Activated naive CD4-positive, alpha-beta T cell treated with anti-CD3 and anti-CD28 coated beads, Interleukin-2, amount 50 U/mL, for 24 hours (primary cell): ENCODE measurements at regions not wholly inside any gene's neighbourhood (a gene's known extent, or its start where the extent isn't known, plus 50 kb on each side); places are given as distances from the start of the nearest gene placed in this dataset.

Experiments
- H3K27ac Mint-ChIP-seq: one replicate; pipeline ENCODE4 v1.8.0; 2021; ENCODE audit warnings: mild to moderate bottlenecking, mixed read lengths
- H3K27me3 Mint-ChIP-seq: one replicate; pipeline ENCODE4 v1.8.0; 2021; ENCODE audit warnings: mixed read lengths
- H3K36me3 Mint-ChIP-seq: one replicate; pipeline ENCODE4 v1.8.0; 2021; ENCODE audit warnings: mixed read lengths
- H3K4me1 Mint-ChIP-seq: one replicate; pipeline ENCODE4 v1.8.0; 2021; ENCODE audit warnings: mixed read lengths
- H3K4me3 Mint-ChIP-seq: one replicate; pipeline ENCODE4 v1.8.0; 2021; ENCODE audit warnings: mild to moderate bottlenecking, mixed read lengths
- H3K9me3 Mint-ChIP-seq: one replicate; pipeline ENCODE4 v1.8.0; 2021; ENCODE audit warnings: mixed read lengths

- H3K9me3 Mint-ChIP-seq: no peaks in the 10 kb centered on the region
- H3K4me1 Mint-ChIP-seq: peaks cover 4% of the 10 kb centered on the region
- H3K27ac Mint-ChIP-seq: no peak overlapping the region
- no peaks in the 10 kb centered on the region for H3K36me3 Mint-ChIP-seq
- H3K4me3 Mint-ChIP-seq: no peak overlapping the region
- H3K27me3 Mint-ChIP-seq: peaks cover 58% of the 10 kb centered on the region
These were observed 160.0 kb downstream of the TBXT start for GRCh38 chr6:166007349-166008263.

GRCh38 chr6:166006900-166007301 is 160.8 kb downstream of the TBXT start:
- H3K27me3 Mint-ChIP-seq: peaks cover 56% of the 10 kb centered on the region
- H3K36me3 Mint-ChIP-seq: no peaks in the 10 kb centered on the region
- no peaks in the 10 kb centered on the region for H3K9me3 Mint-ChIP-seq
- H3K4me3 Mint-ChIP-seq: no peak overlapping the region
- no peak overlapping the region for H3K27ac Mint-ChIP-seq
- peaks cover 4% of the 10 kb centered on the region for H3K4me1 Mint-ChIP-seq

GRCh38 chr6:166005944-166006899 is 161.4 kb downstream of the TBXT start:
- Mint-ChIP-seq H3K9me3 (no peaks in the 10 kb centered on the region), H3K4me1 (peaks cover 4% of the 10 kb centered on the region), H3K4me3 (no peak overlapping the region), H3K36me3 (no peaks in the 10 kb centered on the region), H3K27ac (no peak overlapping the region), H3K27me3 (peaks cover 58% of the 10 kb centered on the region)

- Mint-ChIP-seq H3K27me3 (peaks cover 54% of the 10 kb centered on the region), H3K27ac (no peak overlapping the region), H3K4me3 (no peak overlapping the region), H3K9me3 (no peaks in the 10 kb centered on the region), H3K4me1 (peaks cover 4% of the 10 kb centered on the region), H3K36me3 (no peaks in the 10 kb centered on the region)
These were observed 162.2 kb downstream of the TBXT start for GRCh38 chr6:166005401-166005943.

- no peak overlapping the region for H3K27ac Mint-ChIP-seq
- H3K4me3 Mint-ChIP-seq: no peak overlapping the region
- no peaks in the 10 kb centered on the region for H3K36me3 Mint-ChIP-seq
- peaks cover 4% of the 10 kb centered on the region for H3K4me1 Mint-ChIP-seq
- peaks cover 51% of the 10 kb centered on the region for H3K27me3 Mint-ChIP-seq
- no peaks in the 10 kb centered on the region for H3K9me3 Mint-ChIP-seq
These were observed 162.8 kb downstream of the TBXT start for GRCh38 chr6:166004876-166005275.

GRCh38 chr6:166004471-166004870 is 163.2 kb downstream of the TBXT start:
- H3K27ac Mint-ChIP-seq: no peak overlapping the region
- H3K9me3 Mint-ChIP-seq: no peaks in the 10 kb centered on the region
- H3K4me1 Mint-ChIP-seq: peaks cover 4% of the 10 kb centered on the region
- no peak overlapping the region for H3K4me3 Mint-ChIP-seq
- peaks cover 49% of the 10 kb centered on the region for H3K27me3 Mint-ChIP-seq
- H3K36me3 Mint-ChIP-seq: no peaks in the 10 kb centered on the region

- Mint-ChIP-seq H3K4me3 (no peak overlapping the region), H3K36me3 (no peaks in the 10 kb centered on the region), H3K4me1 (peaks cover 4% of the 10 kb centered on the region), H3K27me3 (peaks cover 44% of the 10 kb centered on the region), H3K9me3 (no peaks in the 10 kb centered on the region), H3K27ac (no peak overlapping the region)
These were observed 164.1 kb downstream of the TBXT start for GRCh38 chr6:166003569-166003968.

GRCh38 chr6:166001359-166001758 is 166.3 kb downstream of the TBXT start:
- Mint-ChIP-seq H3K4me1 (no peaks in the 10 kb centered on the region), H3K27ac (no peak overlapping the region), H3K36me3 (no peaks in the 10 kb centered on the region), H3K27me3 (peaks cover 29% of the 10 kb centered on the region), H3K4me3 (no peak overlapping the region), H3K9me3 (no peaks in the 10 kb centered on the region)

- no peaks in the 10 kb centered on the region for H3K9me3 Mint-ChIP-seq
- no peak overlapping the region for H3K27ac Mint-ChIP-seq
- H3K36me3 Mint-ChIP-seq: no peaks in the 10 kb centered on the region
- peaks cover 19% of the 10 kb centered on the region for H3K27me3 Mint-ChIP-seq
- H3K4me3 Mint-ChIP-seq: no peak overlapping the region
- H3K4me1 Mint-ChIP-seq: no peaks in the 10 kb centered on the region
These were observed 168.4 kb downstream of the TBXT start for GRCh38 chr6:165999279-165999678.

GRCh38 chr6:165998072-165998471 is 169.6 kb downstream of the TBXT start:
- Mint-ChIP-seq H3K4me1 (no peaks in the 10 kb centered on the region), H3K36me3 (no peaks in the 10 kb centered on the region), H3K4me3 (no peak overlapping the region), H3K9me3 (no peaks in the 10 kb centered on the region), H3K27ac (no peak overlapping the region), H3K27me3 (peaks cover 11% of the 10 kb centered on the region)

- Mint-ChIP-seq H3K9me3 (no peaks in the 10 kb centered on the region), H3K27ac (no peak overlapping the region), H3K4me3 (no peak overlapping the region), H3K36me3 (no peaks in the 10 kb centered on the region), H3K27me3 (peaks cover 30% of the 10 kb centered on the region), H3K4me1 (peaks cover 11% of the 10 kb centered on the region)
These were observed 176.3 kb downstream of the TBXT start for GRCh38 chr6:165991341-165991740.

- peaks cover 34% of the 10 kb centered on the region for H3K27me3 Mint-ChIP-seq
- no peaks in the 10 kb centered on the region for H3K9me3 Mint-ChIP-seq
- H3K4me1 Mint-ChIP-seq: peaks cover 11% of the 10 kb centered on the region
- no peak overlapping the region for H3K27ac Mint-ChIP-seq
- no peaks in the 10 kb centered on the region for H3K36me3 Mint-ChIP-seq
- no peak overlapping the region for H3K4me3 Mint-ChIP-seq
These were observed 177.4 kb downstream of the TBXT start for GRCh38 chr6:165990216-165990615.

- H3K4me3 Mint-ChIP-seq: no peak overlapping the region
- H3K36me3 Mint-ChIP-seq: no peaks in the 10 kb centered on the region
- H3K27ac Mint-ChIP-seq: no peak overlapping the region
- no peaks in the 10 kb centered on the region for H3K9me3 Mint-ChIP-seq
- peaks cover 32% of the 10 kb centered on the region for H3K27me3 Mint-ChIP-seq
- H3K4me1 Mint-ChIP-seq: peaks cover 11% of the 10 kb centered on the region
These were observed 178.7 kb downstream of the TBXT start for GRCh38 chr6:165988757-165989456.

- peaks cover 11% of the 10 kb centered on the region for H3K4me1 Mint-ChIP-seq
- H3K4me3 Mint-ChIP-seq: no peak overlapping the region
- no peak overlapping the region for H3K27ac Mint-ChIP-seq
- H3K27me3 Mint-ChIP-seq: peaks cover 32% of the 10 kb centered on the region
- H3K36me3 Mint-ChIP-seq: no peaks in the 10 kb centered on the region
- H3K9me3 Mint-ChIP-seq: no peaks in the 10 kb centered on the region
These were observed 179.3 kb downstream of the TBXT start for GRCh38 chr6:165988302-165988756.
